GM12865 (cell line): ENCODE measurements at regions not wholly inside any gene's neighbourhood (a gene's known extent, or its start where the extent isn't known, plus 50 kb on each side); places are given as distances from the start of the nearest gene placed in this dataset.
"Not testable (repeated sequence)": the region's sequence is repeated elsewhere in the genome, so short reads cannot be mapped to it uniquely, and the experiment has no call there.

Source experiments
- DNase-seq: peaks from one replicate; pipeline ENCODE4 v3.0.0; 2010; ENCODE audit warnings: low read depth
- H3K4me3 ChIP-seq: 2 replicates; pipeline ENCODE4 v1.5.1; 2011; ENCODE audit warnings: mild to moderate bottlenecking, low read depth, low read length, control low read depth

DNA sequence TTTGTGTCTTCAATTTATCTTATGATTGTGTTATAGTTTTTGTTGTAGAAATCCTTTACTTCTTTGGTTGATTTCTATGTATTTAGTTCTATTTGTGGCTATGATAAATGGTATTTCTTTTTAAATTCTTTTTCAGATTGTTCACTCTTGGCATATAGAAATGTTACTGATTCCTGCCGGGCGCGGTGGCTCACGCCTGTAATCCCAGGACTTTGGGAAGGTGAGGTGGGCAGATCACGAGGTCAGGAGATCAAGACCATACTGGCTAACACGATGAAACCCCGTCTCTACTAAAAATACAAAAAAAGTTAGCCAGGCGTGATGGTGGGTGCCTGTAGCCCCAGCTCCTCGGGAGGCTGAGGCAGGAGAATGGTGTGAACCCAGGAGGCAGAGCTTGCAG is 158.6 kb upstream of the TPTE start:
- DNase-seq, H3K4me3 ChIP-seq: not testable (repeated sequence)

DNA sequence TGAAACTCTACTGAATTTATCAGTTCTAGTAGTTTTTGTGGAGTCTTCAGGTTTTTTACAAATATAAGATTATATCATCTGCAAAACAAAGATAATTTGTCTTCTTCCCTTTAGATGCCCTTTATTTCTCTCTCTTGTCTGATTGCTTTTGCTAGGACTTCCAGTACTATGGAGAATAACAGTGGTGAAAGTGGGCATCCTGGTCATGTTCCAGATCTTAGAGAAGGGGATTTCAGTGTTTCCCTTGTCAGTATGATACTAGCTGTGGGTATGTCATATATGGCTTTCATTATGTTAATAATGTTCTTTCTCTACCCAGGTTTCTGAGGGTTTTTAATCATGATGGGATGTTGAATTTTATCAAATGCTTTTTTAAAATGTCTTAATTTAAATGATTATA is 158.1 kb upstream of the TPTE start:
- not testable (repeated sequence) for DNase-seq, H3K4me3 ChIP-seq

DNA sequence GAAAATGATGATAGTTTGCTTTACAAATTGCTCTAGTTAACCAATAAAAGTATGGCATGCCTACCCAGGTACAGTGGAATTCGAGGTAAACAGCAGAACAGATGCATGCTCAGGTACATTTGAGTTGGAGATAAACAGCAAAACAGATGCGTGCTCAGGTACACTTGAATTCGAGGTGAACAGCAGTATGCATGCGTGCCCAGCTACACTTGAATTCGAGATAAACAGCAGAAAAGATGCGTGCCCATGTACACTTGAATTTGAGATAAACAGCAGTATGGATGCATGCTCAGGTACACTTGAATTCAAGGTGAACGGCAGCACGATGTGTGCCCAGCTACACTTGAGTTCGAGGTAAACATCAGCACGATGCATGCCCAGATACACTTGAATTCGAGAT is 155.2 kb upstream of the TPTE start:
- H3K4me3 ChIP-seq, DNase-seq: not testable (repeated sequence)

DNA sequence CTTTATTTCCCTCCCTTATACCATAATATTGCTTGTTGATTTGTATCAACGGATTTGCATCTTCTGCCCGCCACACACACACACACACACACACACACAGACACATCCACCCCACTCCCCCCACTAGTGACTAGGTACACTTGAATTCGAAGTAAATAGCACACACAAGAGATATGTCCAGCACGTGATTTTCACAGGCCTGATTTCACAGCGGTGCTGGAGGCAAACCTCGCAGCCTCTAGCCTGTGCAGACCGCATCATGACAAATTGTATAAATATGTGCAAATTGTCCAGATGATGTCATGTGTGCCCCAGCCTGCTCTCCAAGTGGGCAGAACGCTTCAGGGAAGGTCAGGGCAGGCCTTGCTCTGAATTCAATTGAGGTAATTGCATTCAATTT is 153.8 kb upstream of the TPTE start:
- not testable (repeated sequence) for DNase-seq, H3K4me3 ChIP-seq

DNA sequence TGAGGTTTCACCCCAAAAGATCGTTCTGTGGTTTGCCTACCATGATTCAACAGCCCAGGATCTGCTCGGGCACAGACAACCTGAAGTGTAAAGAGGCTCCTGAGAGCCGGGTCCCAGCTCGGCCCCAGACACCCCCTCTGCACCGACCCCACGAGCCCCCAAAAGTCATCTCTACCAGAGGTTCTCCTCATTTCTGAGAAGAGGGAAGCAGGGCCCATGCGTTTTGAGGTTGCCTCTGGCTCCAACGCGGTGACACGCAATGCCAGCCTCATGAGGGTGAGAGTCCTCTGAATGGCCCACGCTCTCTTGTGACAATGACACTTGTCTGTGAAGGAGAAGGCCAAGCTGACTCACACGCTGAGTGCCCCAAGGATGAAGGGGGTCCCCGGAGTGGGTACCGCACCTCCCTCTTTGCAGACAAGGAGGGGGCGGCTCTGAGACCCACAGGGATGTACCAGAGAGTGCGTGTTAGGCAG is 153.0 kb upstream of the TPTE start:
- H3K4me3 ChIP-seq = not testable (repeated sequence)

DNA sequence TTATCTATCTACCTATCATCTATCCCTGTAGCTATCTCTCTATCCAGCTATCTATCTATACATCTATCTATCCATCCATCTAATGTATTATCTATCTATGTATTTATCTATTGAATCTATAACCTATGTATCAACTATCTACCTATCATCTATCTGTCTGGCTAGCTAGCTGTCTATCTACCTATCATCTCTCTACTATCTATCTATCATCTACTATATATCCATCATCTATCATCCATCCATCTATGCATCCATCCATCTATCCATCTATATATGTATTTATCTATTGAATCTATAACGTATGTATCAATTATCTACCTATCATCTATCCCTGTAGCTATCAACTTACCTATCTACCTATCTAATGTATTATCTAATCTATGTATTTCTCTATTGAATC is 152.1 kb upstream of the TPTE start:
- not testable (repeated sequence) for H3K4me3 ChIP-seq, DNase-seq

More for the DNA sequence above, 153.0 kb upstream of the TPTE start:
- not testable (repeated sequence) for DNase-seq

DNA sequence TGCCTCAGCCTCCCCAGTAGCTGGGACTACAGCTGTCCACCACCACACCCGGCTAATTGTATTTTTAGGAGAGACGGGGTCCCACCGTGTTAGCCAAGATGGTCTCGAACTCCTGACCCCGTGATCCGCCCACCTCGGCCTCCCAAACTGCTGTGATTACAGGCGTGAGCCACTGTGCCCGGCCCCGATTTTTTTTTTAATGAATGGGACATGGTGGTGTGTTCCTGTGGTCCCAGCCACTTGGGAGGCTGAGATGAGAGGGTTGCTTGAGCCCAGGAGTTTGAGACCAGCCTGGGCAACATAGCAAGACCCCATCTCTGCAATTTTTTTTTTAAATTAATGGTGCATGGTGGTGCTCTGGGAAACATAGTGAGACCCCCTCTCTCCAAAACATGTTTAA is 143.6 kb upstream of the TPTE start:
- DNase-seq, H3K4me3 ChIP-seq: not testable (repeated sequence)

DNA sequence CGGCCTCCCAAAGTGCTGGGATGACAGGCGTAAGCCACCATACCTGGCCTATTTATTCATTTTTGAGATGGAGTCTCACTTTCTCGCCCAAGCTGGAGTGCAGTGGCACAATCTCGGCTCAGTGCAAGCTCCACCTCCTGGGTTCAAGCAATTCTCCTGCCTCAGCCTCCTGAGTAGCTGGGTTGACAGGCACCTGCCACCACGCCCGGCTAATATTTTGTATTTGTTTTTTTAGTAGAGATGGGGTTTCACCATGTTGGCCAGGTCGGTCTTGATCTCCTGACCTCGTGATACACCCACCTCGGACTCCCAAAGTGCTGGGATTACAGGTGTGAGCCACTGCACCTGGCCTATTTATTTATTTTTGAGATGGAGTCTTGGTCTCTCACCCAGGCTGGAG is 141.6 kb upstream of the TPTE start:
- DNase-seq, H3K4me3 ChIP-seq: not testable (repeated sequence)

DNA sequence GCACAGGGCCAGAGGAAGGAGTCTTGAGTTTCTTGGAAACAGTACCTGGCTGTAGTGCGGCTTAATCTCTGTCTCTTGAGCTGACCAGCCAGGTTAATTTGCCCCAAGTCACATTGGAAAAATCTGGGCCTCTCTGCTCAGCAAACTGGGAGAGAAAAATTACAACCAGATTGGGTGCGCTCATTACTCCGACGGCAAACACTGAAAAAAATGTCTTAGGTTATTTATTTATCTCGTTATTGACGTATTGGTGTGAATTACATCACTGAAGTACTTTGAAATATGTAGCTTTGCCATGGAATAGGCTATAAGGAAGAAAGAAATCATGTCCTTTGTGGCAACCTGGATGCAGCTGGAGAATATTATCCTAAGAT is 139.7 kb upstream of the TPTE start:
- not testable (repeated sequence) for H3K4me3 ChIP-seq, DNase-seq

GRCh38 chr21:10382135-10382534 is 139.2 kb upstream of the TPTE start:
- DNase-seq, H3K4me3 ChIP-seq: not testable (repeated sequence)

DNA sequence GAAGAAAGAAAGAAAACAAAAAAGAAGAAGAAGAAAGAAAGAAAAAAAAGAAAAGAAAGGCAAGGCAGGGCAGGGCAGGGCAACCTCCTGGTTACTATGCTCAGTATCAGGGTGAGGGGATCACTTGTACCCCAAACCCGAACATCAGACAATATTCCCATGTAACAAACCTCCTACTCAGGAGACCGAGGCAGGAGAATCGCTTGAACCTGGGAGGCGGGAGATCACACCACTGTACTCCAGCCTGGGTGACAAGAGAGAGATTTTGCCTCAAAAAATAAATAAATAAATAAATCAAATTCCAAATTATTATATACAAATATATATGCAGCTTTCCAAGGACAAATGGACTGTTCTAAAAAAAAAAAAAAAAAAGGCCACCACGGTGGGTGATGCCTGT is 138.8 kb upstream of the TPTE start:
- not testable (repeated sequence) for DNase-seq, H3K4me3 ChIP-seq

DNA sequence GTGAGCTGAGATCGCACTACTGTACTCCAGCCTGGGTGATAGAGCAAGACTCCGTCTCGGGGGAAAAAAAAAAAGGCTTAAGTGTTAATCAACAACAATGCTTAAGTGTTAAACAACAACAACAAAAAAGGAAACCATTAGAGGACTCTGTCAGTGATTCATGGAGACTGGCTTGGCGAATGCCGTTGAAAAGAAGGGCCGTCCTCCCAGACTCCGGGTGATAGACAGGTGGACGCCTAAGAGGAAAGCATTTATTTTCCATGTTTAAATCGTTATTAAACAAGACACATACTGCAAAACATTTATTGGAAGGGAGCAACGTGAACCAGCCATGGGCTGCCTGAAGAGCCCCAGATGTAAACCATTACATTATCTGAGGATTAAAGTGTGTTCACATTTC is 137.8 kb upstream of the TPTE start:
- DNase-seq, H3K4me3 ChIP-seq: not testable (repeated sequence)

DNA sequence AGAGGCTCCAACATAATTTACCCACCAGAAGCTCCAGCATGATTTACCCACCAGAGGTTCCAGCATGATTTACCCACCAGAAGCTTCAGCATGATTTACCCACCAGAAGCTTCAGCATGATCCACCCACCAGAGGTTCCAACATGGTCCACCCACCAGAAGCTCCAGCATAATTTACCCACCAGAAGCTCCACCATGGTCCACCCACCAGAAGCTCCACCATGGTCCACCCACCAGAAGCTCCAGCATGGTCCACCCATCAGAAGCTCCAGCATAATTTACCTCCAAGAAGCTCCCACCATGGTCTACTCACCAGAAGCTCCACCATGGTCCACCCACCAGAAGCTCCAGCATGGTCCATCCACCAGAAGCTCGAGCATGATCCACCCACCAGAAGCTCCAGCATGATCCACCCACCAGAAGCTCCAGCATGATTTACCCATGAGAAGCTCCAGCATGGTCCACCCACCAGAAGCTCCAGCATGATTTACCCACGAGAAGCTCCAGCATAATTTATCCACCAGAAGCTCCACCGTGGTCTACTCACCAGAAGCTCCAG is 137.0 kb upstream of the TPTE start:
- not testable (repeated sequence) for DNase-seq, H3K4me3 ChIP-seq

GRCh38 chr21:10385202-10385601 is 136.2 kb upstream of the TPTE start:
- H3K4me3 ChIP-seq, DNase-seq: not testable (repeated sequence)

DNA sequence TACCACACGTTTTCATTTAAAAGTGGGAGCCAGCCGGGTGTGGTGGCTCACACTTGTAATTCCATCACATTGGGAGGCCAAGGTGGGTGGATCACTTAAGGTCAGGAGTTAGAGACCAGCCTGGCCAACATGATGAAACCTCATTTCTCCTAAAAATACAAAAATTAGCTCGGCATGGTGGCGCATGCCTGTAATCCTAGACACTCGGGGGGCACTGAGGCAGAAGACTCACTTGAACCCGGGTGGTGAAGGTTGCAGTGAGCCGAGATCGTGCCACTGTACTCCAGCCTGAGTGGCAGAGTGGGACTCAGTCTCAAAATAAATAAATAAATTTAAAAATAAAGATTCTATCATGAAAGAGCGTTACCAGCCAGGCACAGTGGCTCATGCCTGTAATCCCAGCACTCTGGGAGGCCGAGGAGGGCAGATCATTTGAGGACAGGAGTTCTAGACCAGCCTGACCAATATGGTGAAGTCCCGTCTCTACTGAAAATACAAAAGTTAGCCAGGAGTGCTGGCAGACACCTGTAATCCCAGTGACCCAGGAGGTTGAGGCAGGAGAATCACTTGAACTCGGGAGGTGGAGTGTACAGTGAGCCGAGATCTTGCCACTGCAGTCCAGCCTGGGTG is 135.4 kb upstream of the TPTE start:
- not testable (repeated sequence) for DNase-seq

DNA sequence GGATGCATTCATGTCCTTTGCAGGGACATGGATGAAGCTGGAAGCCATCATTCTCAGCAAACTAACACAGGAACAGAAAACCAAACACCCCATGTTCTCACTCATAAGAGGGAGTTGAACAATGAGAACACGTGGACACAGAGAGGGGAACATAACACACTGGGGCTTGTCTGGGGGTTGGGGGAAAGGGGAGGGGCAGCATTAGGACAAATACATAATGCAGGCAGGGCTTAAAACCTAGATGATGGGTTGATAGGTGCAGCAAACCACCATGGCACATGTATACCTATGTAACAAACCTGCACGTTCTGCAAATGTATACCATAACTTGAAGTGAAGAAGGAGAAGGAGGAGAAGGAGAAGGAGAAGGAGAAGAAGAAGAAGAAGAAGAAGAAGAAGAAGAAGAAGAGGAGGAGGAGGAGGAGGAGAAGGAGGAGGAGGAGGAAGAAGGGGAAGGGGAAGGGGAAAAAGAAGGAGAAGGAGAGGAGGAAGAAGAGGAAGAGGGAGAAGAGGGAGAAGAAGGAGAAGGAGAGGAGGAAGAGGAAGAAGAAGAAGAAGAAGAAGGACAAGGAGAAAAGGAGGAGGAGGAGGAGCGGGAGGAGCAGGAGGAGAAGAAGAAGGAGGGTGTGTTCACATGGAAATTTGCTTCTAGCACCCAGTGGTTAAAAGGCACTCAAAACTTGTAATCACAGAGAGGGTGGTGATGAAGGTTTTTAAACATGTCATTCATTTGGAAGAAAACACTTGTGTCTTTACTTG is 133.5 kb upstream of the TPTE start:
- not testable (repeated sequence) for DNase-seq, H3K4me3 ChIP-seq

More for the DNA sequence above, 135.4 kb upstream of the TPTE start:
- not testable (repeated sequence) for H3K4me3 ChIP-seq

- not testable (repeated sequence) for DNase-seq, H3K4me3 ChIP-seq
Observed at GRCh38 chr21:10388625-10389024, 132.8 kb upstream of the TPTE start.

GRCh38 chr21:10392301-10392700 is 129.1 kb upstream of the TPTE start:
- not testable (repeated sequence) for DNase-seq

DNA sequence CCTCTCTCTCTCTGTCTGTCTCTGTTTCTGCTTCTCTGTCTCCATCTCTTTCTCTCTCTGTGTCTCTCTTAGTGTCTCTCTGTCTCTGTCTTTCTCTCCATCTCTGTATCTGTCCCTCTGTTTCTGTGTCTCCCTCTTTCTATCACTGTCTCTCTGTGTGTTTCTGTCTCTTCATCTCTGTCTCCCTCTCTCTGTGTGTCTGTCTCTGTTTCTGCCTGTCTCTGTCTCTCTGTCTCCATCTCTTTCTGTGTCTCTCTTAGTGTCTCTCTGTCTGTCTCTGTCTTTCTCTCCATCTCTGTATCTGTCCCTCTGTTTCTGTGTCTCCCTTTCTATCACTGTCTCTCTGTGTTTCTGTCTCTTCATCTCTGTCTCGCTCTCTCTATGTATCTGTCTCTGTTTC is 125.4 kb upstream of the TPTE start:
- DNase-seq, H3K4me3 ChIP-seq: not testable (repeated sequence)

More at GRCh38 chr21:10392301-10392700, 129.1 kb upstream of the TPTE start:
- H3K4me3 ChIP-seq = not testable (repeated sequence)

GRCh38 chr21:10397495-10397915 is 123.9 kb upstream of the TPTE start:
- H3K4me3 ChIP-seq, DNase-seq: not testable (repeated sequence)
